ENCODE measurements at regions not wholly inside any gene's neighbourhood (a gene's known extent, or its start where the extent isn't known, plus 50 kb on each side); places are given as distances from the start of the nearest gene placed in this dataset.

- DNase-seq, result peak; percentile 9
Measured at GRCh38 chr13:31898378-31899071, 133.0 kb upstream of the FRY start.

GRCh38 chr13:31901985-31902384 is 129.6 kb upstream of the FRY start:
- no peak for DNase-seq

- no peak for DNase-seq
Measured at GRCh38 chr13:31903111-31903815, 128.3 kb upstream of the FRY start.

- DNase-seq, result no peak
Measured at GRCh38 chr13:31904941-31905824, 126.4 kb upstream of the FRY start.

GRCh38 chr13:31905961-31906360 is 125.6 kb upstream of the FRY start:
- DNase-seq, result no peak

- peak; percentile 22 for DNase-seq
Measured at GRCh38 chr13:31908696-31909411, 122.7 kb upstream of the FRY start.

- DNase-seq, result peak; percentile 70
Measured at GRCh38 chr13:31909864-31910551, 121.6 kb upstream of the FRY start.

GRCh38 chr13:31910633-31911032 is 120.9 kb upstream of the FRY start:
- DNase-seq, result no peak

GRCh38 chr13:31912647-31913401 is 118.8 kb upstream of the FRY start:
- DNase-seq, result no peak

GRCh38 chr13:31913459-31913858 is 118.1 kb upstream of the FRY start:
- no peak for DNase-seq

GRCh38 chr13:31914843-31915242 is 116.7 kb upstream of the FRY start:
- DNase-seq, result no peak

- no peak for DNase-seq
Measured at GRCh38 chr13:31918707-31919106, 112.9 kb upstream of the FRY start.

GRCh38 chr13:31919241-31919640 is 112.3 kb upstream of the FRY start:
- DNase-seq, result no peak

- no peak for DNase-seq
Measured at GRCh38 chr13:31919971-31920726, 111.4 kb upstream of the FRY start.

GRCh38 chr13:31920727-31921100 is 110.9 kb upstream of the FRY start:
- DNase-seq, result no peak

- no peak for DNase-seq
Measured at GRCh38 chr13:31922724-31923123, 108.8 kb upstream of the FRY start.

GRCh38 chr13:31923134-31923763 is 108.3 kb upstream of the FRY start:
- DNase-seq, result no peak

GRCh38 chr13:31925079-31925478 is 106.5 kb upstream of the FRY start:
- no peak for DNase-seq

- DNase-seq, result no peak
Measured at GRCh38 chr13:31927219-31927653, 104.3 kb upstream of the FRY start.

Measured in CD4-positive, alpha-beta T cell treated with Interleukin-12 subunit alpha and Interleukin-12 subunit beta, for 1 hour (primary cell).